ENCODE measurements at regions not wholly inside any gene's neighbourhood (a gene's known extent, or its start where the extent isn't known, plus 50 kb on each side); places are given as distances from the start of the nearest gene placed in this dataset.

DNA sequence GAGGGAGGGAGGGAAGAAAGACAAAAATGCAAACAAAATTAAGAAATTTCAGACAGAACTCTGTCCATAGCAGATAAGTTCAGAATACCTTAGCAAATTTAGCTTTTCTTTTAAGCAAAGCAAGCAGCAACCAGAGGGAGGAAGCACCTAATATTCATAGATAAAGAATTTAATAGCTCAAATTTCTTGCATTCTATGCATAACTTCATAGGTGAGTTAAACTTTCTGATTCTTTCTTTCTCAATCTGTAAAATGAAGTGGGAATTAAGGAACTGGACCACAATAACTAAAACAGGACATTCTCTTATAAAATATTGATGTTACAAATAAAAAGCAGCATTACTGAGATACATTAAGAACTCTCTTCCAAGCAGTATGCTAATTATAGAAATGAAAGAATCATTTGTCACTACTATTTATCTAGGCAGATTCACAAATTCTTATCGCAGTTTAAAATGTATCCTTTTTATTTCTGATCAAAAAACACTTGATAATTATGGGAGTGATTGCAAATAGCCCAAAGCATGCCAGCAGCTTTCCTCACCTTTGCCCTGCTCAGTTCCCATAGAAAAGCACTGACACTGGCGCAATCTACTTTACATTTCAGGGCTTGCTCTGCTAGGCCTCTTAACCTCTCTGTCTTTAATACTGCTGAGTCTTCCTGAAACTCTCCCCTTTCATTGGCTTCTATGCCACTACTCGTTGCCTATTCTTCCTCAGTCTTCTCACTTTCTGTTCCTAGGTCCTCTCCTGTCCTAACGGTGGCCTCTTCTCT lies 341.8 kb downstream of the PIK3R1 start:
- Histone ChIP-seq H3K27ac (ENCODE audit: extremely low read length, insufficient read depth, low read length) (no peak overlapping the region), H2AFZ (ENCODE audit: low read length) (no peak overlapping the region), H3K4me3 (replicated peaks in 1 of 3; ENCODE audit: insufficient read depth in 1 of 3, low read depth in 2 of 3, low read length in 3 of 3) (no peak overlapping the region), H3K4me2 (ENCODE audit: low read depth, low read length) (no peak overlapping the region), H3K79me2 (ENCODE audit: insufficient read depth, low read length) (no peaks in the 10 kb centered on the region), H3K36me3 (replicated peaks in 1 of 2; ENCODE audit: control insufficient read depth in 1 of 2, insufficient read depth in 2 of 2, low read length in 2 of 2) (no peaks in the 10 kb centered on the region), H3K9ac (ENCODE audit: insufficient read depth, low read depth, low read length) (no peak overlapping the region), H3K9me3 (ENCODE audit: low read length) (peaks cover 12% of the 10 kb centered on the region), H3K4me1 (ENCODE audit: insufficient read depth, low read length) (no peaks in the 10 kb centered on the region), H3K27me3 (ENCODE audit: control insufficient read depth in 1 of 2, insufficient read depth in 2 of 2, low read length in 2 of 2) (no peaks in the 10 kb centered on the region; a peak in 1 of 5 replicates), H4K20me1 (ENCODE audit: insufficient read depth, low read length) (no peaks in the 10 kb centered on the region)
- BruUV-seq (replicated peaks): no TSS peak
- no peak for FAIRE-seq
- WGBS (ENCODE audit: low lambda C conversion rate): under 1% methylated on average over 4 of the region's 4 CpGs
- in situ Hi-C loops (cut with HindIII; ENCODE audit: extremely low pct_ligation_motif_present, low pct_unique_long_range_greater_than_20kb): no loop called here
- no peak for ATAC-seq
- ChIA-PET POLR2A (no interaction called here), CTCF (ENCODE audit: low intra/inter-chr PET ratio, low total read pairs) (no interaction called here)
- no peak for DNase-seq (ENCODE audit: low spot score)
- intact Hi-C loops (cut with micrococcal nuclease; ENCODE audit: unreplicated experiment): no loop called here
- no peak for TF ChIP-seq ZFP41 (CRISPR knock-in tag; IDR thresholded peaks at IDR 0.05; ENCODE audit: borderline replicate concordance)
- no peak for TF ChIP-seq ZNF3 (CRISPR knock-in tag; IDR thresholded peaks at IDR 0.05)
- no peak for TF ChIP-seq ZNF543 (CRISPR knock-in tag; IDR thresholded peaks at IDR 0.05)
- TF ChIP-seq AGO1 (IDR thresholded peaks at IDR 0.05; ENCODE audit: low read depth, low read length, poor library complexity, severe bottlenecking): no peak
- TF ChIP-seq CREB3 (CRISPR knock-in tag; IDR thresholded peaks at IDR 0.05): no peak
- no peak for TF ChIP-seq ZNF766 (CRISPR knock-in tag; IDR thresholded peaks at IDR 0.05; ENCODE audit: borderline replicate concordance)
- TF ChIP-seq ETV5 (CRISPR knock-in tag; IDR thresholded peaks at IDR 0.05; ENCODE audit: borderline replicate concordance): no peak
- TF ChIP-seq STAG1 (CRISPR knock-in tag; IDR thresholded peaks at IDR 0.05): no peak

GRCh38 chr5:68562308-68562707 lies 346.8 kb downstream of the PIK3R1 start:
- WGBS (ENCODE audit: low lambda C conversion rate): 63% methylated on average over 3 of the region's 3 CpGs
- no peak overlapping the region for H2AFZ ChIP-seq (ENCODE audit: low read length)
- intact Hi-C loops (cut with micrococcal nuclease; ENCODE audit: unreplicated experiment): no loop called here
- no peak for DNase-seq (ENCODE audit: low spot score)
- ATAC-seq: no peak
- in situ Hi-C loops (cut with HindIII; ENCODE audit: extremely low pct_ligation_motif_present, low pct_unique_long_range_greater_than_20kb): no loop called here
- no peak for TF ChIP-seq IKZF1 (IDR thresholded peaks at IDR 0.05)
- no peak for TF ChIP-seq PHF8 (CRISPR knock-in tag; IDR thresholded peaks at IDR 0.05)
- TF ChIP-seq ZSCAN31 (CRISPR knock-in tag; IDR thresholded peaks at IDR 0.05; ENCODE audit: low read depth): no peak
- TF ChIP-seq ZNF383 (CRISPR knock-in tag; IDR thresholded peaks at IDR 0.05; ENCODE audit: borderline replicate concordance): no peak
- TF ChIP-seq ZNF547 (CRISPR knock-in tag; IDR thresholded peaks at IDR 0.05): no peak
- TF ChIP-seq SRSF4 (IDR thresholded peaks at IDR 0.05; ENCODE audit: low read depth, low read length, poor library complexity, severe bottlenecking): no peak
- no peak for FAIRE-seq
- no peaks in the 10 kb centered on the region for H3K79me2 ChIP-seq (ENCODE audit: insufficient read depth, low read length)
- no peaks in the 10 kb centered on the region for H3K27me3 ChIP-seq (ENCODE audit: control insufficient read depth in 1 of 2, insufficient read depth in 2 of 2, low read length in 2 of 2)
- H3K4me1 ChIP-seq (ENCODE audit: insufficient read depth, low read length): no peaks in the 10 kb centered on the region
- H3K27ac ChIP-seq (ENCODE audit: extremely low read length, insufficient read depth, low read length): no peak overlapping the region
- H3K9ac ChIP-seq (ENCODE audit: insufficient read depth, low read depth, low read length): no peak overlapping the region
- peaks cover 12% of the 10 kb centered on the region for H3K9me3 ChIP-seq (ENCODE audit: low read length)
- H4K20me1 ChIP-seq (ENCODE audit: insufficient read depth, low read length): no peaks in the 10 kb centered on the region
- H3K4me3 ChIP-seq (replicated peaks in 1 of 3; ENCODE audit: insufficient read depth in 1 of 3, low read depth in 2 of 3, low read length in 3 of 3): no peak overlapping the region
- no peaks in the 10 kb centered on the region for H3K36me3 ChIP-seq (replicated peaks in 1 of 2; ENCODE audit: control insufficient read depth in 1 of 2, insufficient read depth in 2 of 2, low read length in 2 of 2)
- ChIA-PET CTCF (ENCODE audit: low intra/inter-chr PET ratio, low total read pairs) (no interaction called here), POLR2A (no interaction called here)
- no TSS peak for BruUV-seq (replicated peaks)
- no peak overlapping the region for H3K4me2 ChIP-seq (ENCODE audit: low read depth, low read length)

Data from HepG2 (cell line).